Fibroblast of lung (primary cell): ENCODE measurements at regions not wholly inside any gene's neighbourhood (a gene's known extent, or its start where the extent isn't known, plus 50 kb on each side); places are given as distances from the start of the nearest gene placed in this dataset.

ENCODE experiments used
- DNase-seq, 2 donors: peaks; one replicate each; pipeline versions ENCODE4 v3.0.0 to v3.0.0-alpha.2; 2010; ENCODE audit warnings: low read depth in 2 of 2
- H2AFZ ChIP-seq: 2 replicates; pipeline ENCODE4 v1.5.1; 2012; ENCODE audit warnings: low read length, control low read depth, inconsistent platforms
- H3K27ac ChIP-seq: 2 replicates; pipeline ENCODE4 v1.5.1; 2011; ENCODE audit warnings: low read length, control low read depth; ENCODE audit not compliant: insufficient read depth
- H3K27me3 ChIP-seq: 2 replicates; pipeline ENCODE4 v1.5.1; 2011; ENCODE audit warnings: mild to moderate bottlenecking, low read length; ENCODE audit not compliant: control insufficient read depth, insufficient read depth
- H3K36me3 ChIP-seq: 2 replicates; pipeline ENCODE4 v1.5.1; 2011; ENCODE audit warnings: low read length; ENCODE audit not compliant: control insufficient read depth, insufficient read depth
- H3K4me1 ChIP-seq: 2 replicates; pipeline ENCODE4 v1.5.1; 2011; ENCODE audit warnings: low read length; ENCODE audit not compliant: control insufficient read depth, insufficient read depth; ENCODE audit errors: extremely low read depth
- H3K4me2 ChIP-seq: 2 replicates; pipeline ENCODE4 v1.5.1; 2011; ENCODE audit warnings: low read length, control low read depth; ENCODE audit not compliant: insufficient read depth; ENCODE audit errors: extremely low read depth
- H3K4me3 ChIP-seq, 4 experiments: fragments of 200-600 bp in 1 of 4; sonication (generic) in 1 of 4; replicated peaks in 1 of 4; 2 replicates each; pipeline ENCODE4 v1.5.1; 2011 to 2016; ENCODE audit warnings: low read length in 4 of 4, low read depth in 3 of 4, mild to moderate bottlenecking in 3 of 4, control low read depth in 2 of 4, inconsistent platforms in 1 of 4, mixed read lengths in 1 of 4; ENCODE audit not compliant: insufficient read depth in 1 of 4; ENCODE audit errors: control extremely low read depth in 1 of 4
- H3K79me2 ChIP-seq: 2 replicates; pipeline ENCODE4 v1.5.1; 2012; ENCODE audit warnings: mild to moderate bottlenecking, low read length, inconsistent platforms; ENCODE audit not compliant: control insufficient read depth, insufficient read depth
- H3K9ac ChIP-seq: 2 replicates; pipeline ENCODE4 v1.5.1; 2011; ENCODE audit warnings: mild to moderate bottlenecking, low read length, control low read depth; ENCODE audit not compliant: insufficient read depth
- H3K9me3 ChIP-seq: 2 replicates; pipeline ENCODE4 v1.5.1; 2012; ENCODE audit warnings: low read depth, low read length; ENCODE audit not compliant: control insufficient read depth, insufficient read depth
- H4K20me1 ChIP-seq: 2 replicates; pipeline ENCODE4 v1.5.1; 2011; ENCODE audit warnings: low read length; ENCODE audit not compliant: control insufficient read depth, insufficient read depth; ENCODE audit errors: extremely low read depth
- CTCF ChIP-seq, 2 donors: IDR thresholded peaks in 1 of 2; conservative IDR thresholded peaks in 1 of 2; 1 replicate in 1 of 2; 2 replicates in 1 of 2; pipeline ENCODE4 v1.5.1; 2011 to 2012; ENCODE audit warnings: low read length in 2 of 2, control low read depth in 1 of 2, inconsistent platforms in 1 of 2, low read depth in 1 of 2, mild to moderate bottlenecking in 1 of 2
- EZH2 ChIP-seq: IDR thresholded peaks from 2 replicates; pipeline ENCODE4 v1.5.1; 2012; ENCODE audit warnings: low read length, control low read depth, mild to moderate bottlenecking; ENCODE audit errors: missing control alignments

GRCh38 chr6:76703285-76703684 is 630.8 kb upstream of the IMPG1 start:
- no peak for TF ChIP-seq EZH2
- TF ChIP-seq CTCF (conservative IDR thresholded peaks at IDR 0.05 in 1 of 2, IDR thresholded peaks at IDR 0.05 in 1 of 2; ENCODE audit: low read depth in 1 of 2, low read length in 2 of 2), result no peak
- Histone ChIP-seq H4K20me1 (no peaks in the 10 kb centered on the region), H3K27ac (no peak overlapping the region), H3K9ac (no peak overlapping the region), H3K79me2 (no peaks in the 10 kb centered on the region), H3K4me3 (no peak overlapping the region), H3K4me1 (no peaks in the 10 kb centered on the region), H3K27me3 (no peaks in the 10 kb centered on the region), H3K4me2 (no peak overlapping the region), H3K9me3 (no peaks in the 10 kb centered on the region), H3K36me3 (no peaks in the 10 kb centered on the region), H2AFZ (no peak overlapping the region)
- DNase-seq, result no peak

DNA sequence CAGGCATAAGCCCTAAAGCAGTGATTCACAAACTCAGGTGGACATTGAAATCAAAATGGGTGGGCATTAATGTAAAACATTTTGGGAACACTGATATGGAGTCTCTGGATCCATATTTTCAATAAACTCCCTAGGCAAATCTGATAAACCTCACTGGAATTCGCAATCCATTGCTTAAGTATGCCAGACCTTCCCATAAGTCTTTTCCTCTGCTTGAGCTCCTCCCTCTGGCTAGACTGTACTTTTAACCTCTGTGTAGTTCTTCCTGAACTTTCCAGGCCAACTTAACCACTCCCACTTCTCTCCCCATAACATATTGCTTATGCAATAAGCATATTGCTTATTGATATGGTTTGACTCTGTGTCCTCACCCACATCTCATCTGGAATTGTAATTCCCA is 629.7 kb upstream of the IMPG1 start:
- no peak overlapping the region for H3K9ac ChIP-seq
- H3K27me3 ChIP-seq, result no peaks in the 10 kb centered on the region
- H2AFZ ChIP-seq, result no peak overlapping the region
- no peak for TF ChIP-seq CTCF (conservative IDR thresholded peaks at IDR 0.05 in 1 of 2, IDR thresholded peaks at IDR 0.05 in 1 of 2; ENCODE audit: low read depth in 1 of 2, low read length in 2 of 2)
- no peak for TF ChIP-seq EZH2
- no peaks in the 10 kb centered on the region for H3K36me3 ChIP-seq
- no peaks in the 10 kb centered on the region for H3K79me2 ChIP-seq
- H3K4me2 ChIP-seq, result no peak overlapping the region
- no peak overlapping the region for H3K4me3 ChIP-seq
- DNase-seq, result no peak
- no peak overlapping the region for H3K27ac ChIP-seq
- H4K20me1 ChIP-seq, result no peaks in the 10 kb centered on the region
- H3K9me3 ChIP-seq, result no peaks in the 10 kb centered on the region
- H3K4me1 ChIP-seq, result no peaks in the 10 kb centered on the region

DNA sequence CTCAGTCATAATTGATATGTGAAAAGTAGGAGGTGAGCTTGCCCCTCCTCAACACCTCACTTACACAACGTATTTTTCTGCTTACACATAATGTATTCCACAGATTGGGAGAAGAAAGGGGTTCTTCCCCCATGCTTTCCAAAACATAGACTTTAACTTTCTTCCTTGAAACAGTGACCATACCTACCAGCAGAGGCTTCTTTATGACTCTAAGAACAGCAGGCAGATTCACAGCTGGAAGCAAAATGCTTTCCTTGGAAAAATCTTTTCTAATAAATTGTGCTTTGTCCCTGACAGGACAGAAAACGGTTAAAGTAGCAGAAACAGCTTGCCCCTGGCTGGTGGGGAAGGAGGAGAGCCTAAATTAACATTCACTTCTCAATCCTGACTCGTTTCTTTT is 629.1 kb upstream of the IMPG1 start:
- Histone ChIP-seq H4K20me1 (no peaks in the 10 kb centered on the region), H2AFZ (no peak overlapping the region), H3K27ac (no peak overlapping the region), H3K4me1 (no peaks in the 10 kb centered on the region), H3K79me2 (no peaks in the 10 kb centered on the region), H3K9me3 (no peaks in the 10 kb centered on the region), H3K4me2 (no peak overlapping the region), H3K27me3 (no peaks in the 10 kb centered on the region), H3K36me3 (no peaks in the 10 kb centered on the region), H3K9ac (no peak overlapping the region), H3K4me3 (no peak overlapping the region)
- no peak for TF ChIP-seq EZH2
- TF ChIP-seq CTCF (conservative IDR thresholded peaks at IDR 0.05 in 1 of 2, IDR thresholded peaks at IDR 0.05 in 1 of 2; ENCODE audit: low read depth in 1 of 2, low read length in 2 of 2), result no peak
- no peak for DNase-seq
